HCT116 (cell line): ENCODE measurements at regions not wholly inside any gene's neighbourhood (a gene's known extent, or its start where the extent isn't known, plus 50 kb on each side); places are given as distances from the start of the nearest gene placed in this dataset.

Experiments
- ATAC-seq: fragments of 200-7000 bp; cut with Tn5 transposase; 2 replicates; pipeline ENCODE4 v1.9.1; 2020; ENCODE audit warnings: mild to moderate bottlenecking, moderate library complexity
- BruUV-seq: library from RNA; stranded (reverse); fragments of 400-500 nt; replicated peaks from 2 replicates; lab custom pipeline; 2021; lab: Mats Ljungman, UMichigan
- CTCF ChIA-PET: fragments of 300-600 bp; sonication (Branson Sonifier 250); formaldehyde crosslinking; loops from one replicate; lab custom pipeline; 2021; ENCODE audit warnings: antibody characterized with exemption; lab: Charles Lee
- POLR2A ChIA-PET: fragments of 300-600, 350-600 bp; sonication (Branson Sonifier 250); formaldehyde crosslinking; loops from one replicate; lab custom pipeline; 2021; ENCODE audit warnings: antibody characterized with exemption; lab: Charles Lee
- RAD21 ChIA-PET, 2 experiments: fragments of 300-600 bp; sonication (Branson Sonifier 250); formaldehyde crosslinking; loops; one replicate each; lab custom pipeline; 2023; ENCODE audit warnings: low total read pairs in 2 of 2; ENCODE audit not compliant: uncharacterized antibody in 2 of 2, unreplicated experiment in 2 of 2, low non-redundant PET in 1 of 2; lab: Charles Lee
- DNase-seq: peaks from one replicate; pipeline ENCODE4 v3.0.0-alpha.2; 2010; ENCODE audit warnings: low read depth, low spot score
- H2AFZ ChIP-seq: fragments of 200-600 bp; shearing (Covaris generic), sonication (generic); 2 replicates; pipeline ENCODE4 v1.6.1; 2017; ENCODE audit warnings: low read depth, mixed run types, mixed read lengths, antibody characterized with exemption, low read length; ENCODE audit not compliant: poor library complexity, severe bottlenecking
- H3K27ac ChIP-seq: 2 replicates; pipeline ENCODE4 v1.5.1; 2012; ENCODE audit warnings: low read depth, low read length
- H3K27me3 ChIP-seq: fragments of 200-600 bp; sonication (generic); 2 replicates; pipeline ENCODE4 v1.6.1; 2016; ENCODE audit warnings: mixed run types, low read length, mixed read lengths; ENCODE audit not compliant: insufficient read depth
- H3K36me3 ChIP-seq, 2 experiments: fragments of 200-500 bp in 1 of 2; fragments of 200-600 bp in 1 of 2; sonication (Bioruptor generic) in 1 of 2; sonication (generic) in 1 of 2; 2 replicates each; pipeline versions ENCODE4 v1.5.1 to v1.6.1; 2014 to 2016; ENCODE audit warnings: low read length in 2 of 2, inconsistent platforms in 1 of 2, mixed read lengths in 1 of 2, mixed run types in 1 of 2; ENCODE audit not compliant: insufficient read depth in 2 of 2, control insufficient read depth in 1 of 2
- H3K4me1 ChIP-seq, 2 experiments: fragments of 200-600 bp in 1 of 2; sonication (generic) in 1 of 2; 2 replicates each; pipeline versions ENCODE4 v1.5.1 to v1.6.1; 2012 to 2017; ENCODE audit warnings: low read length in 2 of 2, inconsistent platforms in 1 of 2, mild to moderate bottlenecking in 1 of 2, mixed read lengths in 1 of 2, mixed run types in 1 of 2, moderate library complexity in 1 of 2; ENCODE audit not compliant: insufficient read depth in 2 of 2, control insufficient read depth in 1 of 2
- H3K4me2 ChIP-seq: fragments of 200-600 bp; sonication (generic); 2 replicates; pipeline ENCODE4 v1.6.1; 2017; ENCODE audit warnings: mixed run types, low read length, mixed read lengths
- H3K4me3 ChIP-seq, 2 experiments: fragments of 200-600 bp in 1 of 2; sonication (generic) in 1 of 2; replicated peaks in 1 of 2; 2 replicates each; pipeline ENCODE4 v1.5.1; 2011 to 2016; ENCODE audit warnings: low read length in 2 of 2, control low read depth in 1 of 2, low read depth in 1 of 2, mild to moderate bottlenecking in 1 of 2, mixed read lengths in 1 of 2, mixed run types in 1 of 2
- H3K79me2 ChIP-seq: fragments of 200-600 bp; sonication (generic); 2 replicates; pipeline ENCODE4 v1.6.1; 2017; ENCODE audit warnings: mild to moderate bottlenecking, mixed run types, low read length, moderate library complexity, mixed read lengths; ENCODE audit not compliant: insufficient read depth
- H3K9ac ChIP-seq: fragments of 200-600 bp; sonication (generic); 2 replicates; pipeline ENCODE4 v1.6.1; 2016; ENCODE audit warnings: low read length, mixed read lengths
- H3K9me2 ChIP-seq: fragments of 200-600 bp; sonication (generic), shearing (Covaris generic); 2 replicates; pipeline ENCODE4 v1.6.1; 2017; ENCODE audit warnings: mixed run types, mild to moderate bottlenecking, moderate library complexity; ENCODE audit not compliant: insufficient read depth
- H3K9me3 ChIP-seq, 2 experiments: fragments of 200-500 bp in 1 of 2; fragments of 200-600 bp in 1 of 2; sonication (Bioruptor generic) in 1 of 2; sonication (generic) in 1 of 2; 2 replicates each; pipeline ENCODE4 v1.6.1; 2014 to 2017; ENCODE audit warnings: low read length in 2 of 2, mixed read lengths in 2 of 2, inconsistent platforms in 1 of 2, low read depth in 1 of 2, mild to moderate bottlenecking in 1 of 2, mixed run types in 1 of 2, moderate library complexity in 1 of 2; ENCODE audit not compliant: control insufficient read depth in 1 of 2, insufficient read depth in 1 of 2
- H4K20me1 ChIP-seq: fragments of 200-600 bp; sonication (generic), shearing (Covaris generic); 2 replicates; pipeline ENCODE4 v1.6.1; 2017; ENCODE audit warnings: mixed run types, mild to moderate bottlenecking, moderate library complexity; ENCODE audit not compliant: insufficient read depth
- CBX3 ChIP-seq: IDR thresholded peaks from 2 replicates; pipeline ENCODE4 v1.6.1; 2012; ENCODE audit warnings: low read depth
- CEBPB ChIP-seq: IDR thresholded peaks from 2 replicates; pipeline ENCODE4 v1.6.1; 2012; ENCODE audit warnings: low read depth
- EGR1 ChIP-seq: IDR thresholded peaks from 2 replicates; pipeline ENCODE4 v1.6.1; 2012; ENCODE audit warnings: low read depth
- ELF1 ChIP-seq: IDR thresholded peaks from 2 replicates; pipeline ENCODE4 v1.6.1; 2012; ENCODE audit warnings: low read depth, borderline replicate concordance
- EZH2phosphoT487 ChIP-seq: fragments of 200-600 bp; IDR thresholded peaks from 2 replicates; pipeline ENCODE4 v1.6.1; 2018; ENCODE audit warnings: antibody characterized with exemption, borderline replicate concordance
- POLR2A ChIP-seq: IDR thresholded peaks from 2 replicates; pipeline ENCODE4 v1.7.0; 2011; ENCODE audit warnings: borderline replicate concordance; ENCODE audit not compliant: insufficient read depth, insufficient read length; ENCODE audit errors: extremely low read depth
- SP1 ChIP-seq: IDR thresholded peaks from 2 replicates; pipeline ENCODE4 v1.6.1; 2012; ENCODE audit warnings: low read depth
- SRF ChIP-seq: IDR thresholded peaks from 2 replicates; pipeline ENCODE4 v1.6.1; 2012; ENCODE audit warnings: low read depth
- ZFX ChIP-seq: fragments of 450-650 bp; IDR thresholded peaks from 2 replicates; pipeline ENCODE4 v1.6.1; 2017
- ZNF274 ChIP-seq: fragments of 200-500 bp; sonication (Bioruptor generic); IDR thresholded peaks from 2 replicates; pipeline ENCODE4 v1.6.1; 2014; ENCODE audit warnings: mild to moderate bottlenecking, low read depth, low read length, inconsistent platforms
- intact Hi-C: fragments of 100-400 bp; cut with micrococcal nuclease; formaldehyde crosslinking; loops from 2 replicates; pipeline ENCODE4 v1.10.0; 2022
- TF ChIP-seq, protein P1 (sequence below): IDR thresholded peaks from 2 replicates; pipeline ENCODE4 v1.6.1; 2012
- TF ChIP-seq, protein P2 (sequence below): IDR thresholded peaks from 2 replicates; pipeline ENCODE4 v1.6.1; 2011; ENCODE audit warnings: mild to moderate bottlenecking, low read length, moderate library complexity; ENCODE audit not compliant: insufficient replicate concordance; ENCODE audit errors: extremely low read depth

DNA sequence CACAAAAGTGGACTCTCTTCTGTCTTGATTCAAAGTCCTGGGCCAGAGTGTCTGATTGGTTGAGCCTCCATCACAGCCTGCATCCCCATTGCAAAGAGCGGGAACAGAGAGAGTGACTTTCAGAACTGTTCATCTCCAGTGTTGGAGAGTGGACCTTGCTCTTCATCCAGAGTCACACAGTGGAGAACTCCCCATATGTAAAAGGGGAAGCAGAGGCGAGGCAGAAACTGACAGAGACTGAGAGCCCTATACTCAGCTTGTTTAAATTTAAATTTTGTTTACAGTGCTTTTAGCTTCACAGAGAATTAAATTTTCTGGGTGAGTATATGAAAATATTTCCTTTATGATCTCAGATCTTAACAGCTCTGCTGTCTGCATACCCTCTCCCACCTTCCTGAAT, 70.0 kb upstream of the SSBP2 start:
- no peaks in the 10 kb centered on the region for H3K9me3 ChIP-seq
- no TSS peak for BruUV-seq
- H3K9ac ChIP-seq: no peak overlapping the region
- peaks cover 11 to 12% of the 10 kb centered on the region in 2 experiments for H3K4me1 ChIP-seq
- no peak overlapping the region for H3K4me3 ChIP-seq
- no peak overlapping the region for H3K27ac ChIP-seq
- ATAC-seq (no peak), DNase-seq (no peak)
- H4K20me1 ChIP-seq: no peaks in the 10 kb centered on the region
- ChIA-PET CTCF (no interaction called here), RAD21 (no interaction called here), POLR2A (no interaction called here)
- TF ChIP-seq SRF (no peak), EGR1 (no peak), ZFX (no peak), SP1 (no peak), POLR2A (no peak), CEBPB (no peak), ZNF274 (no peak), EZH2phosphoT487 (no peak), ELF1 (no peak), CBX3 (no peak)
- TF ChIP-seq, protein P1, sequence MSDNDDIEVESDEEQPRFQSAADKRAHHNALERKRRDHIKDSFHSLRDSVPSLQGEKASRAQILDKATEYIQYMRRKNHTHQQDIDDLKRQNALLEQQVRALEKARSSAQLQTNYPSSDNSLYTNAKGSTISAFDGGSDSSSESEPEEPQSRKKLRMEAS: no peak
- TF ChIP-seq, protein P2, sequence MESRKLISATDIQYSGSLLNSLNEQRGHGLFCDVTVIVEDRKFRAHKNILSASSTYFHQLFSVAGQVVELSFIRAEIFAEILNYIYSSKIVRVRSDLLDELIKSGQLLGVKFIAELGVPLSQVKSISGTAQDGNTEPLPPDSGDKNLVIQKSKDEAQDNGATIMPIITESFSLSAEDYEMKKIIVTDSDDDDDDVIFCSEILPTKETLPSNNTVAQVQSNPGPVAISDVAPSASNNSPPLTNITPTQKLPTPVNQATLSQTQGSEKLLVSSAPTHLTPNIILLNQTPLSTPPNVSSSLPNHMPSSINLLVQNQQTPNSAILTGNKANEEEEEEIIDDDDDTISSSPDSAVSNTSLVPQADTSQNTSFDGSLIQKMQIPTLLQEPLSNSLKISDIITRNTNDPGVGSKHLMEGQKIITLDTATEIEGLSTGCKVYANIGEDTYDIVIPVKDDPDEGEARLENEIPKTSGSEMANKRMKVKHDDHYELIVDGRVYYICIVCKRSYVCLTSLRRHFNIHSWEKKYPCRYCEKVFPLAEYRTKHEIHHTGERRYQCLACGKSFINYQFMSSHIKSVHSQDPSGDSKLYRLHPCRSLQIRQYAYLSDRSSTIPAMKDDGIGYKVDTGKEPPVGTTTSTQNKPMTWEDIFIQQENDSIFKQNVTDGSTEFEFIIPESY: no peak
- no peaks in the 10 kb centered on the region for H3K36me3 ChIP-seq
- H3K9me2 ChIP-seq: no peaks in the 10 kb centered on the region
- H2AFZ ChIP-seq: no peak overlapping the region
- no peaks in the 10 kb centered on the region for H3K79me2 ChIP-seq
- no peaks in the 10 kb centered on the region for H3K27me3 ChIP-seq
- intact Hi-C loops: no loop called here
- no peak overlapping the region for H3K4me2 ChIP-seq
